SIG-M5 treated with dmso at 0.1 percent for 504 hours (cell line): ENCODE measurements at regions not wholly inside any gene's neighbourhood (a gene's known extent, or its start where the extent isn't known, plus 50 kb on each side); places are given as distances from the start of the nearest gene placed in this dataset.

Experiments used
- DNase-seq: peaks from one replicate; lab custom pipeline; 2025; ENCODE audit not compliant: unreplicated experiment; lab: John Stamatoyannopoulos, UW

- no peak for DNase-seq
These were observed 69.8 kb upstream of the KCTD1 start for GRCh38 chr18:26618135-26618534.

- peak; percentile 19 for DNase-seq
These were observed 68.8 kb upstream of the KCTD1 start for GRCh38 chr18:26617151-26617554.

GRCh38 chr18:26614374-26614773, 66.0 kb upstream of the KCTD1 start:
- no peak for DNase-seq
